ENCODE measurements at regions not wholly inside any gene's neighbourhood (a gene's known extent, or its start where the extent isn't known, plus 50 kb on each side); places are given as distances from the start of the nearest gene placed in this dataset.

DNA sequence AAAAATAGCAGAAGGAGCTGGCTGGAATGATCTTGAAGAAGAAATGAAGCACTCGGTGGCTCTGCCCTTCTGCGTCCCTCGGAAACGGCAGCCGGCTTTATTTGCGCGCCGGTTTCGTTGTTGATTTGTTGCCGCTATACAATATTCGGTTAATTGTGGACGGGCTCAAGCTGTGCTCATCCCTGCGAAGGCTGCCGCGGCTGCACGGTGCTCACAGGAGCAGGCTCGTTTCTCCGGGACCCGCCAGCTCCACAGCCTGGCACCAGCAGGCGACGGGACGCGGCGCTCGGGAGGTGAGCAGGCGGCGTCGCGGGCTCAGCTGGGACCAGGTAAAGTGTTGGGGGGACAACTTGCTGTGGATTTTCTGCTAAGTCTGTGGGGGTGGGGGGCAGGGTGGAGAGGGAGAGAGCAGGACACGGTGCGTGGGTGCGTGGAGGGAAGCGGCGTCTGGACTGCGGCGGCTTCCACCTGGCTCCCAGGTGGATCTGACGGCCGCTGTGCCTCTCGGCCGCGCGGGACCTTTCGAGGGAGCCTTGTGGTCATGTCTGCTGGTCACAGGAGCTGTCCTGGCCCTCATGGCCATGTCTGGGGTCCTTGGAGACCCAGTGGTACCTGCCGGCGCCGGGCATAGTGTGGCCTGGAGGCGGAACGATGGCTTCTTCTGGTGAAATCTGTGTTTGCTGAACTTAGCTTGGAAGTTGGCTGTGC, 90.9 kb downstream of the TEX29 start:
- no peak for DNase-seq
- in situ Hi-C loops (cut with MboI; ENCODE audit: low pct_unique_long_range_greater_than_20kb, low sequenced_read_pairs), result no loop called here

DNA sequence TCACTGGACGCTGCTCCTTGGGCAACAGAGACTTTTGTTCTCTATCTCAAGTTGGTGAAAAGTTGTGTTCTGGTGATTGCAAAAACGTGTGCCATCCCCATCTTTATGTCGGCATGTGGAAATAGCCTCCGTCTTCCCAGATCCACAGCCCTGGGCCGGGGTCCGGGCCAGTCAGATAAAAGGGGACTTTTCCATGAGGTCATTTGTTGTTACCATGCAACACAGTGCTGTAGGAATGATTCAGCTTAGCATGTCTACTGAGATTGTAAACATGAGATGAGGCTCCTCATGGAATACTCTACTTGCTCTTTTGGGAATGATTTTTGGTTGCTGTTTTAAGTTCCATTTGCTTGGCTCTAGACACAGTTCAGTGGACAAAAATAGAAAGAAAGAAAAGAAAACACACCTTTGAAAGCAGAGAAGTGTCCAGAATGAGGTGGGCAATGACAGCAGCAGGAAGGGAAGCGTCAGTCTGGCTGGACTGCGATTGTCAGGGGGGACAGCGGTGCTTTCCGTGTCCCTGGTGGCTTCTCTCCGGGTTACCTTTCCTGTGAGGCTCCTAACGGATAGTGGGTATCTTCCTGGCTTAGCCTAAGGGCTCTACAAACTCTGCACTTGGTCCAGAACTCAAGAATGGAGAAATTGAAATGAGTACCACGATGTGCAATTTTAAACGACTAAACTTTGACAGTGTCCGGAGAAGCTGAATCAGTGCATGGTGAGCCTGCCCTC, 91.6 kb downstream of the TEX29 start:
- in situ Hi-C loops (cut with MboI; ENCODE audit: low pct_unique_long_range_greater_than_20kb, low sequenced_read_pairs), result no loop called here

DNA sequence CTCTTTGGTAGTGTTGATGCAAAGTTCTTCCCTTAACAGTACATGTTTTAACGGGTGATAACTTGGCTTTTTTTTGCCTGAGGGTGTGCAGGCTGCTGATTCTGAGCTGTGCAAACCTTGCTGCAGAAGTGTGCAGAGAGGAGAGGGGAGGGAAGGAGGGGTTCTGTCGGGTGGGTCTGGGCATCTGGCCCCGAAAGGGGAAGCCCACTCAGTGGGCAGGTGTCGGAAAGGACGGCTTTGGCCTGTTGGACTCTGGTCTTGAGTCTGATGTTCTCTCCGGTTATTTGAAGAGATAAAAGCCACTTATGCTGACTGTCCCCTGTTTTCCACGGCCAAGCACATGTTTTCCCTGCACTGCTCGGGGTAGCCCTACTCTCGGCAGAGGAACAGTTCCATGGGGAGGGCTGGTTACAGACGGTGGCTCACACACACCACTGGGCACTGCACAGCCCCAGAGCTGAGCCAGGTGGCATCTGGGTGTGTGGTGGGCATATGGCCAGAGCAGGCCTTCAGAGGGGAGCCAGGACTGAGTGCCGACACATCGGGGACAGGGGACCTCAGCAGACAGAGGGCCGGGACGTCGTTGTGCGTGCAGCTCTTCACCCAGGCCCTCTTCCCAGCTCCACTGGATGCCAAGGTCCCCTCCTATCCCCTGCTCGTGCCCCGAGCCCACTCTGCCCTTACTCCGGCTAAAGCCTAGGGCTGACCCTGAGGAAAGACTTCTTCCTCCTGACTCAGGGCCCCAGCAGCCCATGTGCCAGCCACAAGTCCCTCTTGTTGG, 93.2 kb downstream of the TEX29 start:
- in situ Hi-C loops (cut with MboI; ENCODE audit: low pct_unique_long_range_greater_than_20kb, low sequenced_read_pairs), result no loop called here
- no peak for DNase-seq

More for the DNA sequence above, 91.6 kb downstream of the TEX29 start:
- DNase-seq, result no peak

DNA sequence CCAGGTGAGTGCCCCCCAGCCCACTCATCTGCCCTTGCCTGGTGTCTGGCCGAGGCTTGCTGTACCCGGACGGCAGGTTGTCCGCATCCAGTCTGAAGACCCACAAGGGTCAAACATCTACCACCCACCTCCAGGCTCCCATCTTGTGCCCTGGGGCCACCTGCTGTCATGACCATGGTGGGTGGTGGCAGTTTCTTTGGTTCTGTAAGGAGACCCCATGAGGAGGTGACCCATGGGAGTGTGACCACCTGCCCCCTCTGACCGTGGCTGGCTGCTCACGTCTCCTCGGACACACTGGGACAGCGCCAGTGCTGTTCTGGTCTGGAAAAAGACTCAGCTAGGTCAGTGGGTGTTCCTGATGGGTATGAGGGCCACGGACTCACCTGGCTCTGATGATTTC, 93.9 kb downstream of the TEX29 start:
- in situ Hi-C loops (cut with MboI; ENCODE audit: low pct_unique_long_range_greater_than_20kb, low sequenced_read_pairs), result no loop called here
- DNase-seq, result no peak

DNA sequence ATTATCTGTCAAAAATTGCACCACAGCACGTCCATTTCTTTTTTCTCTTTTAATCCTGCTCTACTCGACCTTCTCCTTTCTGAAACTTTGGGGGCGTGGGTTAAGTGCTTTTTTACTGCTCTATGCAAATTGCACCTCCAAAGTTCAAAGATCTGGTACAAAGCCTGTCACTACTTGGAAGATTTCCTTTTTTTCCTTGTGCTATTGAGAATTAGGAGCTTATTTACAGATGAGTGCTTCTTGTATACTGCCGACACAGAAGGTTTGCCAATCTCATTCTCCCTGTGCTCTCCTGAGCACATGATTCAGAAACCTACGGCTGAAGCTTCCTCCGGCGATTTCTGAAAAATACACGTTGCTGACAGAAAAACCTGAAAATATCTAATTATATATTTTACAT, 94.8 kb downstream of the TEX29 start:
- in situ Hi-C loops (cut with MboI; ENCODE audit: low pct_unique_long_range_greater_than_20kb, low sequenced_read_pairs), result no loop called here
- no peak for DNase-seq

DNA sequence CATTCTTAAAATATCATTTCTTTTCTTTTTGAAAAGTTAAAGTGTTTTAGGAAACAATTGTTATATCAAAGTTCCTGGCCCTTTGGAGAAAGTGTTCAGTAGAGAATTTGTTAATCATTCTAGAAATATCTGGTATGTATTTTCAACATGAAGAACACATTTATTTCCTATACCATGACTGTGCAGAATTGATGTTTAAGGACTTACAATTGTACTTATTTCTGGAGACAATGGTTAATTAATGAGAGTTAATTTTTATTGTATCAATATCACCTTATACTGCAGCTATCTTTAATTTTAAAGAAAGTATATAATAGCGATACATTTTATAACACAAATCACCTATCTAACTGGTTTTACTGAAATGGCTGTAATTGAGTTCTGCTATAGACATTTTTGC, 95.3 kb downstream of the TEX29 start:
- in situ Hi-C loops (cut with MboI; ENCODE audit: low pct_unique_long_range_greater_than_20kb, low sequenced_read_pairs), result no loop called here
- no peak for DNase-seq

DNA sequence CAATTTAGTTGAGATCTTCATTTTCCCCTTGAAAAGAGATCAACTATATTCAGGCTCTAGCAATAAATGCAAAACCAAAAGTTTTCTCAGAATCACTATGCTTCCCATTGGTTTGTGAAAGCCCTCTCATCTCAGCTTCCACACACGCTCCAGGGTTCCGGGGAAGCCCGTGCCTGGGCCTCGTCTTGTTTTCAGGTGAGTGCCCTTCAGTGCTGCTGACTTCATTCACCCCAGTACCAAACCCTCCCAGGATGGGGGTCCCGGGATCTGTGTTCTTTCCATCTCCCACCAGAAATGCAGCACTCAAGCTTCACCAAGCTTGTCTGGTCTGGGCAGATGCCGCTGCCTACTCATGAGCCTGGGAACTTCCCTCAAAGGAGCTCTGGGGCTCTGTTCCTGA, 97.7 kb downstream of the TEX29 start:
- in situ Hi-C loops (cut with MboI; ENCODE audit: low pct_unique_long_range_greater_than_20kb, low sequenced_read_pairs), result no loop called here
- DNase-seq, result no peak

DNA sequence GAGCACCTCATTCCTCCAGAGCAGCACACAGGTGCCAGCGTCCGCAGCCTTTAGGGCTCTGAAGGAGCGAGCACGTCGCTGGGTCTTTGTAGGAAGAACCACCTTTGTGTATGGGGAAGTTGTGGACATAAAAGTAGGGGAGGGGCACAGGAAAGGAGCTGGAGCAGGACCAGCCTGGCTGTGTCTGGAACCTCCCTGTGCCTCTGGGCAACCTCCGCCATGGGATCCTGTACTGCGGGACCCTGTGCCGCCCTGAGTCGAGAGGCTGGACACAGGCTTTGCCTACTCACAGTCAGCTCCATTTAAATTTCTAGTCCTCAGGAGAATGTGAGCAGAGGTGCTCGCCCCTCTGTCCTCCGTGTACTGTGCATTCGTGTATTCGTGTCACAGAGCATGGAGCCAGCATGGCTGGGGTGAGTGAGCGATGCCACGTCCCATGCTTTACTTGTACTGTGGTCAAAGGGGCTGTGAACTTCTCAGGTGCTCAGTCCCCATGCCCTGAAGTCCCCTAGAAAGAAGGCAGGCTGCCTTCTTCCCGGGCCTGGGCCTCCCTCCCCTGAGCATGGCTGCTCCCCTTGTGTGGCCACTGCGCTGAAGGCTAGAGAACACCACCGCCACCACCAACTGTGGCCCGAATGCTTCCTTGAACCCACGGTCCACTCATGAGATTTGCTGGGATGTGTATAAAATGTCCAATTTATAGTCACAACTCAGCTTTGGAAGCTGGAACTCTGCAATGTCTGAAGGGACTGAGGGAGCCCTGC, 99.9 kb downstream of the TEX29 start:
- in situ Hi-C loops (cut with MboI; ENCODE audit: low pct_unique_long_range_greater_than_20kb, low sequenced_read_pairs), result no loop called here
- DNase-seq, result no peak

DNA sequence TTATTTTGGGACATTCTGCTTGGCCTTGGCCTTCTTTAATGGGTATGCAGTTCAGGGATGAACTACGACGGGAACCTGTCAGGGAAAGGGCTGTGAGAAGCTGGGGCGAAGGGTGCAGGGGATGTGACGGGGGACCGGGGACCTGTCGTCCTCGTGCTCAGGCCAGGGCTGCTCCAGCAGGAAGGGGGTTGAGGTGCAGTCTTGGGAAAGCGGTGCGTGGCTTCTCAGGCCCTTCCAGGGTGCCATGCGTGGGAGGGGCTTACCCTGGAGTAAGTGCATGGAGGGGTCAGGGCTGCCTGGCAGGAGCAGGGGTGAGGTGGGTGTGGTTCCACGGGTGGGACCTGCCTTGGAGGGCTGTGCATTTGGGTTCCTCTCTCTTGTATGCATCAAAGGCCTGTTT, 100.8 kb downstream of the TEX29 start:
- in situ Hi-C loops (cut with MboI; ENCODE audit: low pct_unique_long_range_greater_than_20kb, low sequenced_read_pairs), result no loop called here
- DNase-seq, result no peak

DNA sequence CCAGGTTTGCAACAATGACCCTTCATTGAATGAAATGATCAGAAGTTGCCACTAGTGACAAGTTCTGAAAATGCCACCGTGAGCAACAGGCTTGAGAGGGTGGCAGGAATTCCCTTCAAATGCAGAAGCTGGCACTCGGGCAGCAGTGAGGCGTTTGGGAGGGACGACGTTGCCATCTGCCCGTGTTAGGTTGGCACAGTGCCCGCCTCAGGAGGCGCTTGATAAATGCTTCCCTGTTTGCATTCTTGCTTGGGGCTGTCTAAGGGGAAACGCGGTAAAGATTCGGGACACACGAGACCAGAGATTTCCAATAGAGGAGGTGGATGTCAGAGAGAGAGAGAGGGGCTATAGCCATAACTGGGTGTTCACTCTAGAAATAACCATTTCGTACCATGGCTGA, 101.9 kb downstream of the TEX29 start:
- in situ Hi-C loops (cut with MboI; ENCODE audit: low pct_unique_long_range_greater_than_20kb, low sequenced_read_pairs), result no loop called here
- no peak for DNase-seq

DNA sequence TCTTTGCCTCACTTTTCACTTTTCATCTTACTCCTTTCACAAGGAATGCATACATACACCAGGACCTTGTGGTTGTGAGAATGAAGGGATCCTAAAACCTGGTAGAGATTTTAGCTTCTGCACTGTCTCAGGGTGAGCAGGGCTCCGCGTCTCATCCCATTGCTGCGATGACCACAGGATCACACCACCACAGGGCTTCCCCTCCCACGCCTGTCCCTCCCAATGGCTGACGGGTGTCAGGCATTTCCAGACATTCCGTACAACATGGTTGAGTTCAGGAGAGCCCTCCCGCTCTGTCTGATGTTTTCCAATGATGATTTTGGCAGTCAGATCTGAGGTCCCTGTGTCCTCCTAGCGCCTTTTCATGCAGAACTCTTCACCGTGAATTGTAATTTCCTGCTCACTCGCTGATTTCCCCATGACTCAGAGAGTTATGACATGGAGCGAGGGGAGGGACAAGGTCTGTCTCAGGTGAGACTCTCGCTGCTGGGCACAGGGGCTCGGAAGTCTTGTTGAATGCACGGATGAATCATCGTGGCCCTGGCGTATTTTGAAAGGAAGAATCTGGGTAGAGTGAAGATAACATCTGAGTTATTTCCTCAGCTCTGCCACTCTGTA, 102.8 kb downstream of the TEX29 start:
- no peak for DNase-seq

DNA sequence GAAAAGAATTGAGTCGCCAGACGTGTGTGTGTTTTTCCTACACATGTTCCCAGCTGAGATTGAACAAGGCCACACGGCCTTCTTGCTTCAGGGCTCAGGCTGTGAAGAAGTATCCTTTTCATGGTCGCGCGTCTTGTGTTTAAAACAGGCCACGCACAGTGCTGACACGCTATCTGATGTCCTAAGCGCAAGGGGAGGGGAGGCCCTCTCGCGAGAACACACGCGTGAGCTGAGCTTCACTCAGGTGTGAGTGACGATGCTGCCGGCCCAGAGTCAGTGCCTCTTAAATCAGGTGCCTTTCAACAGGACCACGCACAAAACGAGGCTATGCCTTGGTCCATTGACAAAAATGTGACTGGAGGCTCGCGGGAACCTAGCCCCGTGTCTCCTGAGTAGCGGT, 103.7 kb downstream of the TEX29 start:
- no peak for DNase-seq
- in situ Hi-C loops (cut with MboI; ENCODE audit: low pct_unique_long_range_greater_than_20kb, low sequenced_read_pairs), result no loop called here

More for the DNA sequence above, 102.8 kb downstream of the TEX29 start:
- in situ Hi-C loops (cut with MboI; ENCODE audit: low pct_unique_long_range_greater_than_20kb, low sequenced_read_pairs), result no loop called here

DNA sequence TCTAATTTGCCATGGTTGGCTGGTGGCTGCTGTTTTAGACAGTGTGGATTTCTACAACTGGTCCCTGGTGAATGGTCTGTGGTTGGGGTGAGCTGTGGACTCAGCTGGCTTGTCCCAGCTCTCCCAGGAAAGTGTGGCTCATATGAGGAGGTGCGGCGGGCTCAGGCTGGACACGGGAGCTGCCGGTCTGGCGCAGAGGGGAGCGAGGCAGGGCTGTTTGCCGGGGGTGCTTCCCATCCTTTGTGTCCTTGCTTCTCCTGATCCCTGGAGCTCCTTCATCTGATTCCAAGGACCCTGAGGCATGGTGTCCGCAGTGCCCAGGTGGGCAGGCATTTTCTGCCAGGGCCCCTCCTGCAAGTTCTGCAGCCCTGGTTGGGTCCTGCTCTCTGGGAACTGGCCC, 104.9 kb downstream of the TEX29 start:
- in situ Hi-C loops (cut with MboI; ENCODE audit: low pct_unique_long_range_greater_than_20kb, low sequenced_read_pairs), result no loop called here
- no peak for DNase-seq

DNA sequence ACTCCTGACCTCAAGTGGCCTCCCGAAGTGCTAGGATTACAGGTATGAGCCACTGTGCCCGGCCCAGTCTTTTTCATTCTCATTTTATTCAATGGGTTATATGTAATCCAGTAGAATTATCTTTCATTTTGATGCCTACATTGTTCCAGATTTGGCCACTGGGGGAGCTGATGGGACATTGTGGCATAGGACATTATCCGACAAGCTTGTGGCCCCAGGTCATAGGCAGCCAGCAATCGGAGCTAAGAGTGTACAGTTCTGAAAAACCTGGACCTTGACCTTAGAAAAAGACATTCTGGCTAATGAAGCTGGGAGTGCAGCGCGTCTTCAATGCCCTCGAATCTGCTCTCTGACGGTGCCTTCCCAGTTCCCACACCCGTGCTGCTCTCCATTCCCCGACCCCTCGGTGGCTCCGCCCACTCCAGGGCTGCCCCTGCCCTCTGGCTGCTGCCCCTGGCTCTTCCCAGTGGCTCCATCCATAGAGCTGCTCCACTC, 108.7 kb downstream of the TEX29 start:
- in situ Hi-C loops (cut with MboI; ENCODE audit: low pct_unique_long_range_greater_than_20kb, low sequenced_read_pairs), result no loop called here
- peak; percentile 44 for DNase-seq

DNA sequence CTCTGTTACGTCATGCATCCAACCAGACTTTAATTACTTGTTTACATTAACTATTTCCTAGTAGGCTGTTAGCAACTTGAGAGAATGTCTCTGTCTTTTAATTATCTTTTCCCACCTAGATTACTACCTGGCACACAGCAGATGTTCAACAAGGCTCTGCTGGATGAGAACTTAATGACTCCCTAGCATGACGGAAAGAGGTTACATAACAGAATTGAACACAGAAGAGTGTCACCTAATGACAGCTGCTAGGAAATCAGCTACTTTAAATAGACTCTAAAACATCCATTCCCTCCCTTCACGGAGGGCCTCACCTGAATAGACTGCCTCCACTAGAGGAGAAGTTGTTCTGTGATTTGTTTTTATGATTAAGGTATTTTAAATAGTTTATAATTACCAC, 110.8 kb downstream of the TEX29 start:
- in situ Hi-C loops (cut with MboI; ENCODE audit: low pct_unique_long_range_greater_than_20kb, low sequenced_read_pairs), result no loop called here
- DNase-seq, result no peak

DNA sequence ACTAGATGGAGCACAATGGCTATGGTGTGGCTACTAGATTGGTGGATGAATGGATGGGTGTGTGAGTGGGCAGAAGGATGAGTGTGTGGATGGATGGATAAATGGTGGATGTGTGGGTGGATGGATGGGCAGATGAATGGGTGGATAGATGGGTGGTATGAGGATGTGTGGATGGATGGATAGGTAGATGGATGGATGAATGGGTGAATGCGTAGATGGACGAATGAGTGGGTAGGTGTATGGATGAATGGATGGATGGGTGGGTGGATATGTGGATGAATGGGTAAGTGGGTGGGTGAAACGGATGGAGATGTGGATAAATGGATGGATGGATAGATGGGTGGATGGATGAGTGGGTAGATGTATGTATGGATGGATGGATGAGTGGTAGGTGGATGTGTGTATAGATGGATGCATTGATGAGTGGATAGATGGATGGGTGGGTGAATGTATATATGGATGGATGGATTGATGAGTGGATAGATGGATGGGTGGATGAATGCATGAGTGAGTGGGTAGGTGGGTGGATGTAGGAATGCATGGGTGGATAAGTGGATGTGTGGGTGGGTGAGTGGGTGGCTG, 114.2 kb downstream of the TEX29 start:
- DNase-seq, result no peak
- in situ Hi-C loops (cut with MboI; ENCODE audit: low pct_unique_long_range_greater_than_20kb, low sequenced_read_pairs), result no loop called here

DNA sequence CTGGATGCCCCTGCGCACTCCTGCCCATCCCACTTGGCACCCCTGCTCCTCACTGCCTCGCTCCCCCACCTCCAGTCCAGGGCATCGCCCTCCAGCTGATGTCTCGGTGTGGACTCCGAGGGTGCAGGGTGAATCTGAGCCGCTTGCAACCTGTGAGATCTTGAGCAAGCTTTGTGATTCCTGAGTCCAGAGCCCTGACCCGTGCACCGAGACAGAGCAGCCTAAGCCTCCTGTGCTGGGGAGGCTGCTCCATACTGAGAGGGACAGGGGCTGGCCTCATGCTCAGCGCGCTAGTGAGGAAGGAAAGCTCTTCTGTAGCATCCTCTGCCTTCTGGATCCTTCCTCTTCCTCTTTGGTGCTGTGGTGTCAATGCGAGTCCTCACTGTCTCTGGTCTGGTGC, 116.0 kb downstream of the TEX29 start:
- DNase-seq, result no peak
- in situ Hi-C loops (cut with MboI; ENCODE audit: low pct_unique_long_range_greater_than_20kb, low sequenced_read_pairs), result no loop called here

DNA sequence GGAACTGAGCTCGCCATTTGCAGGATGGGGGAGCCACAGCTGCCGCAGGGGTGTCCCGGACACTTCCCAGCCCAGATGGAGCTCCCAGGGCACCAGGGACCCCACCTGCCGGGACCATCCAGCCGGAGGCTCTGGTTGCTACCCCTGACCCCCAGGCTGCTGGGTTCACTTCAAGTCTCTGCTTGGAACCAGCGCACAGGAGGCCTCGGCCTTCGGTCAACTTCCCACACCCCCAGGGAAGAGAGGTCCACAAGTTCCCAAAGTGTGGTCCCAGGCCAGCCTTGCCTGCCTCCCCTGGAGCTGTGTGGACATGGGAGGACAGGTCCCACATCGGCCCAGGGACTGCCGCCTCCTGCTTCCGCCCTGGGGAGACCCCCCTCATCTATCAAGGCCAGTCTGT, 117.0 kb downstream of the TEX29 start:
- in situ Hi-C loops (cut with MboI; ENCODE audit: low pct_unique_long_range_greater_than_20kb, low sequenced_read_pairs), result no loop called here
- DNase-seq, result no peak
